Caco-2 (cell line): ENCODE measurements at regions not wholly inside any gene's neighbourhood (a gene's known extent, or its start where the extent isn't known, plus 50 kb on each side); places are given as distances from the start of the nearest gene placed in this dataset.

ENCODE experiments used
- BruUV-seq: library from RNA; stranded (reverse); fragments of 400-500 nt; replicated peaks from 2 replicates; lab custom pipeline; 2021; lab: Mats Ljungman, UMichigan
- CTCF ChIA-PET: fragments of 300-600 bp; sonication (Branson Sonifier 250); formaldehyde crosslinking; loops from one replicate; lab custom pipeline; 2022; ENCODE audit warnings: antibody characterized with exemption; lab: Charles Lee
- POLR2A ChIA-PET: fragments of 300-600 bp; sonication (Branson Sonifier 250); formaldehyde crosslinking; loops from one replicate; lab custom pipeline; 2022; ENCODE audit warnings: antibody characterized with exemption; lab: Charles Lee
- DNase-seq, 2 experiments: peaks; one replicate each; pipeline versions ENCODE4 v3.0.0 to v3.0.0-alpha.2; 2020 to 2022
- H3K27me3 ChIP-seq: replicated peaks from 2 replicates; pipeline ENCODE4 v1.6.0; 2011; ENCODE audit warnings: low read length; ENCODE audit not compliant: control insufficient read depth, insufficient read depth
- H3K36me3 ChIP-seq: 2 replicates; pipeline ENCODE4 v1.5.1; 2011; ENCODE audit warnings: low read length; ENCODE audit not compliant: control insufficient read depth, insufficient read depth
- H3K4me1 ChIP-seq: fragments of 250-450 bp; sonication (Bioruptor Pico); 2 replicates; pipeline ENCODE4 v1.5.1; 2020; ENCODE audit warnings: mild to moderate bottlenecking
- H3K4me3 ChIP-seq: 2 replicates; pipeline ENCODE4 v1.5.1; 2011; ENCODE audit warnings: low read depth, mild to moderate bottlenecking, control low read depth, low read length
- H3K9me3 ChIP-seq: fragments of 250-450 bp; sonication (Bioruptor Pico); 2 replicates; pipeline ENCODE4 v1.5.1; 2020; ENCODE audit warnings: mild to moderate bottlenecking, moderate library complexity
- H3K27ac Mint-ChIP-seq: one replicate; pipeline ENCODE4 v1.8.0; 2022; ENCODE audit warnings: mixed read lengths; ENCODE audit not compliant: unreplicated experiment
- H3K27me3 Mint-ChIP-seq: one replicate; pipeline ENCODE4 v1.8.0; 2022; ENCODE audit warnings: mixed read lengths; ENCODE audit not compliant: insufficient read depth, unreplicated experiment
- H3K36me3 Mint-ChIP-seq: one replicate; pipeline ENCODE4 v1.8.0; 2022; ENCODE audit warnings: mild to moderate bottlenecking, mixed read lengths; ENCODE audit not compliant: insufficient read depth, unreplicated experiment
- H3K4me1 Mint-ChIP-seq: one replicate; pipeline ENCODE4 v1.8.0; 2022; ENCODE audit warnings: low read depth, mixed read lengths; ENCODE audit not compliant: unreplicated experiment
- H3K4me3 Mint-ChIP-seq: one replicate; pipeline ENCODE4 v1.8.0; 2022; ENCODE audit warnings: mild to moderate bottlenecking, moderate library complexity, mixed read lengths; ENCODE audit not compliant: unreplicated experiment
- H3K9me3 Mint-ChIP-seq: one replicate; pipeline ENCODE4 v1.8.0; 2022; ENCODE audit warnings: mixed read lengths; ENCODE audit not compliant: unreplicated experiment
- CTCF ChIP-seq, 2 experiments: fragments of 200-600 bp in 1 of 2; IDR thresholded peaks; 1 replicate in 1 of 2; 2 replicates in 1 of 2; pipeline versions ENCODE4 v1.5.1 to v1.8.0; 2011 to 2022; ENCODE audit warnings: antibody characterized with exemption in 1 of 2, control low read depth in 1 of 2, inconsistent platforms in 1 of 2, low read depth in 1 of 2, low read length in 1 of 2, mild to moderate bottlenecking in 1 of 2, moderate library complexity in 1 of 2; ENCODE audit not compliant: insufficient read depth in 1 of 2, severe bottlenecking in 1 of 2, unreplicated experiment in 1 of 2
- intact Hi-C: fragments of 100-400 bp; cut with micrococcal nuclease; formaldehyde crosslinking; loops from one replicate; pipeline ENCODE4 v1.10.0; 2022; ENCODE audit not compliant: unreplicated experiment

GRCh38 chr6:147892476-147892875 is 384.0 kb downstream of the SAMD5 start:
- no peaks in the 10 kb centered on the region for H3K9me3 Mint-ChIP-seq

GRCh38 chr6:147895272-147895671 is 386.8 kb downstream of the SAMD5 start:
- Histone ChIP-seq H3K4me3 (no peak overlapping the region), H3K27me3 (no peaks in the 10 kb centered on the region), H3K9me3 (no peaks in the 10 kb centered on the region), H3K4me1 (no peaks in the 10 kb centered on the region), H3K36me3 (no peaks in the 10 kb centered on the region)
- intact Hi-C loops: no loop called here
- no peaks in the 10 kb centered on the region for H3K9me3 Mint-ChIP-seq
- no peak overlapping the region for H3K27ac Mint-ChIP-seq
- no peaks in the 10 kb centered on the region for H3K36me3 Mint-ChIP-seq
- CTCF ChIA-PET: no interaction called here
- POLR2A ChIA-PET: no interaction called here
- BruUV-seq: no TSS peak
- H3K27me3 Mint-ChIP-seq: no peaks in the 10 kb centered on the region
- H3K4me3 Mint-ChIP-seq: no peak overlapping the region
- no peak for TF ChIP-seq CTCF (IDR thresholded peaks at IDR 0.05; ENCODE audit: insufficient read depth in 1 of 2, low read depth in 1 of 2, low read length in 1 of 2, severe bottlenecking in 1 of 2, unreplicated experiment in 1 of 2)
- no peak for DNase-seq
- H3K4me1 Mint-ChIP-seq: peaks cover 3% of the 10 kb centered on the region

More at GRCh38 chr6:147892476-147892875, 384.0 kb downstream of the SAMD5 start:
- no peaks in the 10 kb centered on the region for H3K27me3 ChIP-seq
- no peak overlapping the region for H3K27ac Mint-ChIP-seq
- no peaks in the 10 kb centered on the region for H3K36me3 ChIP-seq
- no peaks in the 10 kb centered on the region for H3K9me3 ChIP-seq
- H3K27me3 Mint-ChIP-seq: no peaks in the 10 kb centered on the region
- no peak for TF ChIP-seq CTCF (IDR thresholded peaks at IDR 0.05; ENCODE audit: insufficient read depth in 1 of 2, low read depth in 1 of 2, low read length in 1 of 2, severe bottlenecking in 1 of 2, unreplicated experiment in 1 of 2)
- BruUV-seq: no TSS peak
- H3K4me3 ChIP-seq: no peak overlapping the region
- POLR2A ChIA-PET: no interaction called here
- no peak overlapping the region for H3K4me3 Mint-ChIP-seq
- no peaks in the 10 kb centered on the region for H3K4me1 Mint-ChIP-seq
- no peak for DNase-seq
- CTCF ChIA-PET: no interaction called here
- no peaks in the 10 kb centered on the region for H3K4me1 ChIP-seq
- intact Hi-C loops: no loop called here
- no peaks in the 10 kb centered on the region for H3K36me3 Mint-ChIP-seq

GRCh38 chr6:147900247-147900830 is 391.8 kb downstream of the SAMD5 start:
- Histone ChIP-seq H3K4me3 (no peak overlapping the region), H3K9me3 (no peaks in the 10 kb centered on the region), H3K27me3 (no peaks in the 10 kb centered on the region), H3K36me3 (no peaks in the 10 kb centered on the region), H3K4me1 (no peaks in the 10 kb centered on the region)
- BruUV-seq: no TSS peak
- Mint-ChIP-seq H3K27me3 (no peaks in the 10 kb centered on the region), H3K36me3 (no peaks in the 10 kb centered on the region), H3K27ac (no peak overlapping the region), H3K9me3 (no peaks in the 10 kb centered on the region), H3K4me1 (peaks cover 7% of the 10 kb centered on the region), H3K4me3 (no peak overlapping the region)
- ChIA-PET CTCF (no interaction called here), POLR2A (no interaction called here)
- no peak for TF ChIP-seq CTCF (IDR thresholded peaks at IDR 0.05; ENCODE audit: insufficient read depth in 1 of 2, low read depth in 1 of 2, low read length in 1 of 2, severe bottlenecking in 1 of 2, unreplicated experiment in 1 of 2)
- intact Hi-C loops: no loop called here
- DNase-seq: no peak
